ENCODE measurements at regions not wholly inside any gene's neighbourhood (a gene's known extent, or its start where the extent isn't known, plus 50 kb on each side); places are given as distances from the start of the nearest gene placed in this dataset.

DNA sequence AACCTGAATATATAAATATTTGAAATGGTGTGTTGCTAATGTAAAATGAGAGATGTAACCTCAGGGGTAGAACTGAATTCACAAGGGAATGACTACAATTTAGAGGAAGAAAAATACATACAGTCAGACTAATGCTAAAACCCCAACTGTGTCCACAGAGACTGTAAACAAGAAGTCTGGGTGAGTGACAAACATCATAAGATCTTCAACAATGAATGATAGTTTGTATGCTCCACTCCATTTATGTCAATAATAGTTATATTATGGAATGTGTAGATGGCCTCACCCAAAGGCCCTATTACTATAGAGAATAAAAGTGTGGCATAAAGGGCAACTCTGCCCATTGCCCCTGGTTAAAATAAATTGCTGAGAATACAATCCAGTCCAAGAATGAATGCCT, 102.9 kb downstream of the CETN3 start:
- no peak for DNase-seq (ENCODE audit: low read depth in 1 of 2, low spot score in 1 of 2)
- H3K4me3 ChIP-seq (replicated peaks; ENCODE audit: insufficient read depth, low read length), result no peak overlapping the region
- H3K27me3 ChIP-seq (ENCODE audit: insufficient read depth, poor library complexity, severe bottlenecking), result no peaks in the 10 kb centered on the region
- TF ChIP-seq, protein P1, sequence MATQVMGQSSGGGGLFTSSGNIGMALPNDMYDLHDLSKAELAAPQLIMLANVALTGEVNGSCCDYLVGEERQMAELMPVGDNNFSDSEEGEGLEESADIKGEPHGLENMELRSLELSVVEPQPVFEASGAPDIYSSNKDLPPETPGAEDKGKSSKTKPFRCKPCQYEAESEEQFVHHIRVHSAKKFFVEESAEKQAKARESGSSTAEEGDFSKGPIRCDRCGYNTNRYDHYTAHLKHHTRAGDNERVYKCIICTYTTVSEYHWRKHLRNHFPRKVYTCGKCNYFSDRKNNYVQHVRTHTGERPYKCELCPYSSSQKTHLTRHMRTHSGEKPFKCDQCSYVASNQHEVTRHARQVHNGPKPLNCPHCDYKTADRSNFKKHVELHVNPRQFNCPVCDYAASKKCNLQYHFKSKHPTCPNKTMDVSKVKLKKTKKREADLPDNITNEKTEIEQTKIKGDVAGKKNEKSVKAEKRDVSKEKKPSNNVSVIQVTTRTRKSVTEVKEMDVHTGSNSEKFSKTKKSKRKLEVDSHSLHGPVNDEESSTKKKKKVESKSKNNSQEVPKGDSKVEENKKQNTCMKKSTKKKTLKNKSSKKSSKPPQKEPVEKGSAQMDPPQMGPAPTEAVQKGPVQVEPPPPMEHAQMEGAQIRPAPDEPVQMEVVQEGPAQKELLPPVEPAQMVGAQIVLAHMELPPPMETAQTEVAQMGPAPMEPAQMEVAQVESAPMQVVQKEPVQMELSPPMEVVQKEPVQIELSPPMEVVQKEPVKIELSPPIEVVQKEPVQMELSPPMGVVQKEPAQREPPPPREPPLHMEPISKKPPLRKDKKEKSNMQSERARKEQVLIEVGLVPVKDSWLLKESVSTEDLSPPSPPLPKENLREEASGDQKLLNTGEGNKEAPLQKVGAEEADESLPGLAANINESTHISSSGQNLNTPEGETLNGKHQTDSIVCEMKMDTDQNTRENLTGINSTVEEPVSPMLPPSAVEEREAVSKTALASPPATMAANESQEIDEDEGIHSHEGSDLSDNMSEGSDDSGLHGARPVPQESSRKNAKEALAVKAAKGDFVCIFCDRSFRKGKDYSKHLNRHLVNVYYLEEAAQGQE (IDR thresholded peaks at IDR 0.05; ENCODE audit: insufficient replicate concordance, low read depth), result no peak
- TF ChIP-seq CTCF (IDR thresholded peaks at IDR 0.05; ENCODE audit: insufficient read depth, low read length) (no peak), GABPA (IDR thresholded peaks at IDR 0.05; ENCODE audit: low read depth) (no peak), SPI1 (IDR thresholded peaks at IDR 0.05; ENCODE audit: borderline replicate concordance, low read depth) (no peak), POLR2AphosphoS5 (IDR thresholded peaks at IDR 0.05; ENCODE audit: low read depth) (no peak)
- H3K27ac ChIP-seq (replicated peaks), result no peak overlapping the region

DNA sequence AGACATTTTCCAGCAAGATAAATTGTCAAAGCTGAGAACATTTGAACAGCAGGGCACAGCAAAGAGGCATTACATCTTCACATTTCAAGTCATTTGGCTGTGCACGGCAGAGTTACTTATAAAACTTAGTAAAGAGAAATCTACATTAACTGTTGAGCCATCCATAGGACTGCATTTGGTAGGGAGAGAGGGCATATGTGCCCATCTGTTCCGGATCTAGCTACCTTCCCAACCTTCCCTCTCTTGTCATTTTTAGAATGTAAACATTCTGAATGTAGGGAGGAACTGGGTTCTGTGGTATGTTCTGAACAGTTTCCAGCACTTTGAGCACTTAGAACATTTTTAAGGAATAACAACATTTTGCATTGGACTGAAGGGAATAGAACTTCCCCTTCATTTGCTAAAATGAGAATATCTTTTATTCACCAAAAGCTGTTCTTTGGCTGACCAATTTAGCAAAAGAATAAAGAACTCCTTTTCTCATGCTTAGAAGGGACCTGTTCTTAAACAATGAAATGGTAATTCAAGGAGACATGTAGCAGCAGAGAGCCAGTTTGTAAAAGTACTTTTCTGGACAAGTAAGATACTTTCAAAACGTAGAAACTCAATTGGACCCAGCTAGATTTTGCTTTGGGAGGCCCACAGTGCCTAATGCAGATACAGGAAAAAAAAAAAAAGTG, 104.4 kb downstream of the CETN3 start:
- Histone ChIP-seq H3K27ac (replicated peaks) (no peak overlapping the region), H3K4me3 (replicated peaks; ENCODE audit: insufficient read depth, low read length) (no peak overlapping the region), H3K27me3 (ENCODE audit: insufficient read depth, poor library complexity, severe bottlenecking) (no peaks in the 10 kb centered on the region)
- TF ChIP-seq GABPA (IDR thresholded peaks at IDR 0.05; ENCODE audit: low read depth), result no peak
- TF ChIP-seq, protein P1 (IDR thresholded peaks at IDR 0.05; ENCODE audit: insufficient replicate concordance, low read depth), result no peak
- TF ChIP-seq POLR2AphosphoS5 (IDR thresholded peaks at IDR 0.05; ENCODE audit: low read depth), result no peak
- no peak for TF ChIP-seq CTCF (IDR thresholded peaks at IDR 0.05; ENCODE audit: insufficient read depth, low read length)
- no peak for TF ChIP-seq SPI1 (IDR thresholded peaks at IDR 0.05; ENCODE audit: borderline replicate concordance, low read depth)
- no peak for DNase-seq (ENCODE audit: low read depth in 1 of 2, low spot score in 1 of 2)

GRCh38 chr5:90301248-90301647, 108.3 kb downstream of the CETN3 start:
- Histone ChIP-seq H3K27me3 (ENCODE audit: insufficient read depth, poor library complexity, severe bottlenecking) (no peaks in the 10 kb centered on the region), H3K4me3 (replicated peaks; ENCODE audit: insufficient read depth, low read length) (no peak overlapping the region), H3K27ac (replicated peaks) (no peak overlapping the region)
- TF ChIP-seq SPI1 (IDR thresholded peaks at IDR 0.05; ENCODE audit: borderline replicate concordance, low read depth) (no peak), POLR2AphosphoS5 (IDR thresholded peaks at IDR 0.05; ENCODE audit: low read depth) (no peak), CTCF (IDR thresholded peaks at IDR 0.05; ENCODE audit: insufficient read depth, low read length) (no peak), GABPA (IDR thresholded peaks at IDR 0.05; ENCODE audit: low read depth) (no peak)
- TF ChIP-seq, protein P1 (IDR thresholded peaks at IDR 0.05; ENCODE audit: insufficient replicate concordance, low read depth), result no peak
- no peak for DNase-seq (ENCODE audit: low read depth in 1 of 2, low spot score in 1 of 2)
